Inferior parietal cortex (tissue), 1 donor: ENCODE measurements at regions not wholly inside any gene's neighbourhood (a gene's known extent, or its start where the extent isn't known, plus 50 kb on each side); places are given as distances from the start of the nearest gene placed in this dataset.

ENCODE experiments used
- DNase-seq: peaks from one replicate; pipeline ENCODE4 v3.0.0-alpha.2; 2016; ENCODE audit errors: extremely low spot score

- no peak for DNase-seq
Measured at GRCh38 chr7:40935435-40935834, 767.5 kb downstream of the INHBA start.

GRCh38 chr7:40923626-40924025 lies 779.3 kb downstream of the INHBA start:
- no peak for DNase-seq

- no peak for DNase-seq
Measured at GRCh38 chr7:40922316-40922670, 780.6 kb downstream of the INHBA start.

- no peak for DNase-seq
Measured at GRCh38 chr7:40921589-40922315, 781.1 kb downstream of the INHBA start.

- DNase-seq, result no peak
Measured at GRCh38 chr7:40918701-40919271, 784.0 kb downstream of the SUGCT start.

- DNase-seq, result no peak
Measured at GRCh38 chr7:40916813-40917212, 782.0 kb downstream of the SUGCT start.

GRCh38 chr7:40915071-40915470 lies 780.3 kb downstream of the SUGCT start:
- no peak for DNase-seq
